HCT116 (cell line): ENCODE measurements at regions not wholly inside any gene's neighbourhood (a gene's known extent, or its start where the extent isn't known, plus 50 kb on each side); places are given as distances from the start of the nearest gene placed in this dataset.

Experiments
- ATAC-seq: fragments of 200-7000 bp; cut with Tn5 transposase; 2 replicates; pipeline ENCODE4 v1.9.1; 2020; ENCODE audit warnings: mild to moderate bottlenecking, moderate library complexity
- BruUV-seq: library from RNA; stranded (reverse); fragments of 400-500 nt; replicated peaks from 2 replicates; lab custom pipeline; 2021; lab: Mats Ljungman, UMichigan
- CTCF ChIA-PET: fragments of 300-600 bp; sonication (Branson Sonifier 250); formaldehyde crosslinking; loops from one replicate; lab custom pipeline; 2021; ENCODE audit warnings: antibody characterized with exemption; lab: Charles Lee
- POLR2A ChIA-PET: fragments of 300-600, 350-600 bp; sonication (Branson Sonifier 250); formaldehyde crosslinking; loops from one replicate; lab custom pipeline; 2021; ENCODE audit warnings: antibody characterized with exemption; lab: Charles Lee
- RAD21 ChIA-PET, 2 experiments: fragments of 300-600 bp; sonication (Branson Sonifier 250); formaldehyde crosslinking; loops; one replicate each; lab custom pipeline; 2023; ENCODE audit warnings: low total read pairs in 2 of 2; ENCODE audit not compliant: uncharacterized antibody in 2 of 2, unreplicated experiment in 2 of 2, low non-redundant PET in 1 of 2; lab: Charles Lee
- DNase-seq: peaks from one replicate; pipeline ENCODE4 v3.0.0-alpha.2; 2010; ENCODE audit warnings: low read depth, low spot score
- H2AFZ ChIP-seq: fragments of 200-600 bp; shearing (Covaris generic), sonication (generic); 2 replicates; pipeline ENCODE4 v1.6.1; 2017; ENCODE audit warnings: low read depth, mixed run types, mixed read lengths, antibody characterized with exemption, low read length; ENCODE audit not compliant: poor library complexity, severe bottlenecking
- H3K27ac ChIP-seq: 2 replicates; pipeline ENCODE4 v1.5.1; 2012; ENCODE audit warnings: low read depth, low read length
- H3K27me3 ChIP-seq: fragments of 200-600 bp; sonication (generic); 2 replicates; pipeline ENCODE4 v1.6.1; 2016; ENCODE audit warnings: mixed run types, low read length, mixed read lengths; ENCODE audit not compliant: insufficient read depth
- H3K36me3 ChIP-seq, 2 experiments: fragments of 200-500 bp in 1 of 2; fragments of 200-600 bp in 1 of 2; sonication (Bioruptor generic) in 1 of 2; sonication (generic) in 1 of 2; 2 replicates each; pipeline versions ENCODE4 v1.5.1 to v1.6.1; 2014 to 2016; ENCODE audit warnings: low read length in 2 of 2, inconsistent platforms in 1 of 2, mixed read lengths in 1 of 2, mixed run types in 1 of 2; ENCODE audit not compliant: insufficient read depth in 2 of 2, control insufficient read depth in 1 of 2
- H3K4me1 ChIP-seq, 2 experiments: fragments of 200-600 bp in 1 of 2; sonication (generic) in 1 of 2; 2 replicates each; pipeline versions ENCODE4 v1.5.1 to v1.6.1; 2012 to 2017; ENCODE audit warnings: low read length in 2 of 2, inconsistent platforms in 1 of 2, mild to moderate bottlenecking in 1 of 2, mixed read lengths in 1 of 2, mixed run types in 1 of 2, moderate library complexity in 1 of 2; ENCODE audit not compliant: insufficient read depth in 2 of 2, control insufficient read depth in 1 of 2
- H3K4me2 ChIP-seq: fragments of 200-600 bp; sonication (generic); 2 replicates; pipeline ENCODE4 v1.6.1; 2017; ENCODE audit warnings: mixed run types, low read length, mixed read lengths
- H3K4me3 ChIP-seq, 2 experiments: fragments of 200-600 bp in 1 of 2; sonication (generic) in 1 of 2; replicated peaks in 1 of 2; 2 replicates each; pipeline ENCODE4 v1.5.1; 2011 to 2016; ENCODE audit warnings: low read length in 2 of 2, control low read depth in 1 of 2, low read depth in 1 of 2, mild to moderate bottlenecking in 1 of 2, mixed read lengths in 1 of 2, mixed run types in 1 of 2
- H3K79me2 ChIP-seq: fragments of 200-600 bp; sonication (generic); 2 replicates; pipeline ENCODE4 v1.6.1; 2017; ENCODE audit warnings: mild to moderate bottlenecking, mixed run types, low read length, moderate library complexity, mixed read lengths; ENCODE audit not compliant: insufficient read depth
- H3K9ac ChIP-seq: fragments of 200-600 bp; sonication (generic); 2 replicates; pipeline ENCODE4 v1.6.1; 2016; ENCODE audit warnings: low read length, mixed read lengths
- H3K9me2 ChIP-seq: fragments of 200-600 bp; sonication (generic), shearing (Covaris generic); 2 replicates; pipeline ENCODE4 v1.6.1; 2017; ENCODE audit warnings: mixed run types, mild to moderate bottlenecking, moderate library complexity; ENCODE audit not compliant: insufficient read depth
- H3K9me3 ChIP-seq, 2 experiments: fragments of 200-500 bp in 1 of 2; fragments of 200-600 bp in 1 of 2; sonication (Bioruptor generic) in 1 of 2; sonication (generic) in 1 of 2; 2 replicates each; pipeline ENCODE4 v1.6.1; 2014 to 2017; ENCODE audit warnings: low read length in 2 of 2, mixed read lengths in 2 of 2, inconsistent platforms in 1 of 2, low read depth in 1 of 2, mild to moderate bottlenecking in 1 of 2, mixed run types in 1 of 2, moderate library complexity in 1 of 2; ENCODE audit not compliant: control insufficient read depth in 1 of 2, insufficient read depth in 1 of 2
- H4K20me1 ChIP-seq: fragments of 200-600 bp; sonication (generic), shearing (Covaris generic); 2 replicates; pipeline ENCODE4 v1.6.1; 2017; ENCODE audit warnings: mixed run types, mild to moderate bottlenecking, moderate library complexity; ENCODE audit not compliant: insufficient read depth
- ATF3 ChIP-seq: IDR thresholded peaks from 2 replicates; pipeline ENCODE4 v1.6.1; 2012
- CBX3 ChIP-seq: IDR thresholded peaks from 2 replicates; pipeline ENCODE4 v1.6.1; 2012; ENCODE audit warnings: low read depth
- CTCF ChIP-seq, 3 experiments: fragments of 200-600 bp in 1 of 3; sonication (generic) in 1 of 3; IDR thresholded peaks in 2 of 3; conservative IDR thresholded peaks in 1 of 3; 2 replicates each; pipeline ENCODE4 v1.5.1; 2012 to 2017; ENCODE audit warnings: low read depth in 2 of 3, low read length in 2 of 3, antibody characterized with exemption in 1 of 3, borderline replicate concordance in 1 of 3, control low read depth in 1 of 3, mild to moderate bottlenecking in 1 of 3, mixed read lengths in 1 of 3, mixed run types in 1 of 3, moderate library complexity in 1 of 3; ENCODE audit not compliant: insufficient read depth in 1 of 3
- EZH2 ChIP-seq: fragments of 200-600 bp; sonication (generic); IDR thresholded peaks from 2 replicates; pipeline ENCODE4 v1.6.1; 2017; ENCODE audit warnings: antibody characterized with exemption, mixed run types
- EZH2phosphoT487 ChIP-seq: fragments of 200-600 bp; IDR thresholded peaks from 2 replicates; pipeline ENCODE4 v1.6.1; 2018; ENCODE audit warnings: antibody characterized with exemption, borderline replicate concordance
- POLR2A ChIP-seq: IDR thresholded peaks from 2 replicates; pipeline ENCODE4 v1.7.0; 2011; ENCODE audit warnings: borderline replicate concordance; ENCODE audit not compliant: insufficient read depth, insufficient read length; ENCODE audit errors: extremely low read depth
- REST ChIP-seq: IDR thresholded peaks from 2 replicates; pipeline ENCODE4 v1.6.1; 2012; ENCODE audit warnings: low read depth
- TCF7L2 ChIP-seq: IDR thresholded peaks from 2 replicates; pipeline ENCODE4 v1.7.0; 2011; ENCODE audit warnings: borderline replicate concordance, inconsistent platforms; ENCODE audit not compliant: insufficient read depth, insufficient read length; ENCODE audit errors: extremely low read depth
- ZBTB33 ChIP-seq: IDR thresholded peaks from 2 replicates; pipeline ENCODE4 v1.6.1; 2011; ENCODE audit warnings: mild to moderate bottlenecking, low read length, moderate library complexity; ENCODE audit not compliant: insufficient replicate concordance; ENCODE audit errors: extremely low read depth
- ZFX ChIP-seq: fragments of 450-650 bp; IDR thresholded peaks from 2 replicates; pipeline ENCODE4 v1.6.1; 2017
- intact Hi-C: fragments of 100-400 bp; cut with micrococcal nuclease; formaldehyde crosslinking; loops from 2 replicates; pipeline ENCODE4 v1.10.0; 2022

GRCh38 chr7:4626318-4626845 lies 55.7 kb upstream of the FOXK1 start:
- H3K4me2 ChIP-seq: no peak overlapping the region
- peaks cover 11 to 12% of the 10 kb centered on the region in 2 experiments for H3K4me1 ChIP-seq
- TF ChIP-seq POLR2A (no peak), CTCF (IDR thresholded peaks at IDR 0.05 in 2 of 3, conservative IDR thresholded peaks at IDR 0.05 in 1 of 3; ENCODE audit: borderline replicate concordance in 1 of 3, insufficient read depth in 1 of 3, low read depth in 2 of 3, low read length in 2 of 3) (peak in 1 of 3 experiments; percentile 11; a peak in 1 of 6 replicates)
- TF ChIP-seq, all 23 proteins: peak for 1
- no peaks in the 10 kb centered on the region for H3K9me2 ChIP-seq
- ATAC-seq (no peak), DNase-seq (no peak)
- no peaks in the 10 kb centered on the region for H3K79me2 ChIP-seq
- ChIA-PET CTCF (interaction anchor here (0.5 kb wide), 1 partner anchor 61 kb away, joined by 4 read pairs; no protein-coding TSS in a partner anchor), RAD21 (no interaction called here), POLR2A (no interaction called here)
- H4K20me1 ChIP-seq: no peaks in the 10 kb centered on the region
- BruUV-seq: no TSS peak
- no peak overlapping the region for H3K27ac ChIP-seq
- no peak overlapping the region for H3K9ac ChIP-seq
- no peaks in the 10 kb centered on the region for H3K27me3 ChIP-seq
- intact Hi-C loops: no loop called here
- no peak overlapping the region for H3K4me3 ChIP-seq
- H3K9me3 ChIP-seq: peaks cover 0 to 5% of the 10 kb centered on the region in 2 experiments; a peak in 2 of 4 replicates
- H2AFZ ChIP-seq: no peak overlapping the region
- no peaks in the 10 kb centered on the region for H3K36me3 ChIP-seq

GRCh38 chr7:4629287-4629895 lies 52.7 kb upstream of the FOXK1 start:
- no peaks in the 10 kb centered on the region for H3K9me3 ChIP-seq
- intact Hi-C loops: no loop called here
- POLR2A ChIA-PET: no interaction called here
- CTCF ChIA-PET: no interaction called here
- BruUV-seq: no TSS peak
- no peak overlapping the region for H3K27ac ChIP-seq
- H3K27me3 ChIP-seq: no peaks in the 10 kb centered on the region
- no peaks in the 10 kb centered on the region for H3K9me2 ChIP-seq
- no peak for ATAC-seq
- DNase-seq: no peak
- no peak overlapping the region for H3K9ac ChIP-seq
- no peak overlapping the region for H3K4me3 ChIP-seq
- RAD21 ChIA-PET: no interaction called here
- H2AFZ ChIP-seq: no peak overlapping the region
- no peaks in the 10 kb centered on the region for H4K20me1 ChIP-seq
- H3K4me1 ChIP-seq: peaks cover 28 to 41% of the 10 kb centered on the region in 2 experiments
- no peak overlapping the region for H3K4me2 ChIP-seq
- no peaks in the 10 kb centered on the region for H3K36me3 ChIP-seq
- H3K79me2 ChIP-seq: no peaks in the 10 kb centered on the region
- TF ChIP-seq REST (no peak), ZFX (no peak), ATF3 (no peak), EZH2phosphoT487 (no peak), POLR2A (no peak), TCF7L2 (no peak), EZH2 (no peak), ZBTB33 (no peak), CBX3 (no peak)
